A549 (cell line): ENCODE measurements at regions not wholly inside any gene's neighbourhood (a gene's known extent, or its start where the extent isn't known, plus 50 kb on each side); places are given as distances from the start of the nearest gene placed in this dataset.
A peak's percentile ranks its signal among the peaks of the same experiment; 100 is the strongest.

Source experiments
- ATAC-seq, 2 experiments: fragments of 200-7000 bp in 1 of 2; fragments of >200 bp in 1 of 2; cut with Nextera tagmentation in 1 of 2; cut with Tn5 transposase in 1 of 2; 3 replicates each; pipeline versions ENCODE4 v1.8.0 to v1.9.1; 2018 to 2020; ENCODE audit warnings: mild to moderate bottlenecking in 1 of 2, moderate library complexity in 1 of 2
- CTCF ChIA-PET: fragments of 300-600 bp; sonication (Branson Sonifier 250); formaldehyde crosslinking; extraction: SDS; loops from one replicate; lab custom pipeline; 2021; ENCODE audit warnings: antibody characterized with exemption, inconsistent platforms; lab: Yijun Ruan, JAX
- POLR2A ChIA-PET: fragments of 350-600 bp; formaldehyde crosslinking; extraction: SDS; loops from one replicate; lab custom pipeline; 2021; ENCODE audit warnings: antibody characterized with exemption, inconsistent platforms; lab: Yijun Ruan, JAX
- DNase-seq, 2 experiments: peaks; one replicate each; pipeline versions ENCODE4 v3.0.0 to v3.0.0-alpha.2; 2011 to 2016; ENCODE audit warnings: low read depth in 1 of 2, low spot score in 1 of 2
- FAIRE-seq: peaks from 2 replicates; lab custom pipeline; 2011; peaks lifted over from hg19 to GRCh38; lab: Jason Lieb, UNC
- H3K27ac ChIP-seq, 2 experiments: fragments of >200 bp; sonication (Bioruptor Twin); formaldehyde crosslinking; 3 replicates each; pipeline ENCODE4 v1.5.1; 2016 to 2017
- H3K4me1 ChIP-seq: fragments of >200 bp; sonication (Bioruptor Twin); formaldehyde crosslinking; 3 replicates; pipeline ENCODE4 v1.6.1; 2016
- H3K4me2 ChIP-seq: fragments of >200 bp; sonication (Bioruptor Twin); formaldehyde crosslinking; 3 replicates; pipeline ENCODE4 v1.6.1; 2016
- H3K4me3 ChIP-seq: fragments of >200 bp; sonication (Bioruptor Twin); formaldehyde crosslinking; 3 replicates; pipeline ENCODE4 v1.5.1; 2016
- H3K9me3 ChIP-seq: fragments of >200 bp; sonication (Bioruptor Twin); formaldehyde crosslinking; 3 replicates; pipeline ENCODE4 v1.6.1; 2016
- ATOH8 ChIP-seq: fragments of 250-450 bp; sonication (Bioruptor Pico); IDR thresholded peaks from 2 replicates; pipeline ENCODE4 v1.5.0; 2020; ENCODE audit warnings: low read depth, mild to moderate bottlenecking, moderate library complexity
- CEBPB ChIP-seq, 2 experiments: fragments of >200 bp in 1 of 2; sonication (Bioruptor Twin) in 1 of 2; formaldehyde crosslinking in 1 of 2; IDR thresholded peaks; 2 replicates each; pipeline ENCODE4 v1.6.1; 2012 to 2016
- CHD2 ChIP-seq: fragments of 150-350 bp; IDR thresholded peaks from 2 replicates; pipeline ENCODE4 v1.6.1; 2014; ENCODE audit warnings: low read length; ENCODE audit not compliant: partially characterized antibody
- EHF ChIP-seq: fragments of 250-450 bp; sonication (Bioruptor Pico); IDR thresholded peaks from 2 replicates; pipeline ENCODE4 v1.5.0; 2020; ENCODE audit warnings: mild to moderate bottlenecking
- EHMT2 ChIP-seq: fragments of 200-600 bp; sonication (generic); IDR thresholded peaks from 2 replicates; pipeline ENCODE4 v1.6.1; 2016; ENCODE audit warnings: antibody characterized with exemption, low read depth, mild to moderate bottlenecking, moderate library complexity
- FOSB ChIP-seq: fragments of 250-450 bp; sonication (Bioruptor Pico); IDR thresholded peaks from 2 replicates; pipeline ENCODE4 v1.5.0; 2020; ENCODE audit warnings: mild to moderate bottlenecking, moderate library complexity
- FOSL2 ChIP-seq, 2 experiments: fragments of 450-650 bp in 1 of 2; fragments of >200 bp in 1 of 2; sonication (Bioruptor Twin) in 1 of 2; formaldehyde crosslinking; IDR thresholded peaks; 2 replicates each; pipeline versions ENCODE4 v1.5.0 to v1.6.1; 2016 to 2020; ENCODE audit warnings: mild to moderate bottlenecking in 1 of 2, moderate library complexity in 1 of 2
- FOXS1 ChIP-seq: fragments of 250-450 bp; sonication (Bioruptor Pico); IDR thresholded peaks from 2 replicates; pipeline ENCODE4 v1.5.0; 2020; ENCODE audit warnings: mild to moderate bottlenecking, moderate library complexity
- GATA3 ChIP-seq: IDR thresholded peaks from 2 replicates; pipeline ENCODE4 v1.6.1; 2012; ENCODE audit warnings: borderline replicate concordance
- HMGXB4 ChIP-seq: fragments of 250-450 bp; sonication (Bioruptor Pico); IDR thresholded peaks from 2 replicates; pipeline ENCODE4 v1.5.0; 2021; ENCODE audit warnings: mild to moderate bottlenecking, moderate library complexity, borderline replicate concordance
- HOXA7 ChIP-seq: fragments of 250-450 bp; sonication (Bioruptor Pico); IDR thresholded peaks from 2 replicates; pipeline ENCODE4 v1.5.0; 2020; ENCODE audit warnings: mild to moderate bottlenecking, moderate library complexity
- HOXB5 ChIP-seq: fragments of 250-450 bp; sonication (Bioruptor Pico); IDR thresholded peaks from 2 replicates; pipeline ENCODE4 v1.5.0; 2020; ENCODE audit warnings: mild to moderate bottlenecking, moderate library complexity
- JUNB ChIP-seq: fragments of >200 bp; sonication (Bioruptor Twin); formaldehyde crosslinking; IDR thresholded peaks from 2 replicates; pipeline ENCODE4 v1.6.1; 2016
- KDM1A ChIP-seq: fragments of 200-600 bp; sonication (generic); IDR thresholded peaks from 2 replicates; pipeline ENCODE4 v1.6.1; 2016; ENCODE audit warnings: low read depth, mild to moderate bottlenecking
- MAFK ChIP-seq: fragments of 450-650 bp; IDR thresholded peaks from 2 replicates; pipeline ENCODE4 v1.6.1; 2014; ENCODE audit not compliant: partially characterized antibody
- MAX ChIP-seq: IDR thresholded peaks from 2 replicates; pipeline ENCODE4 v1.6.1; 2012
- NFE2L2 ChIP-seq: fragments of 150-350 bp; conservative IDR thresholded peaks from 2 replicates; pipeline ENCODE4 v1.6.1; 2014; ENCODE audit warnings: low read length
- POLR2A ChIP-seq: IDR thresholded peaks from 2 replicates; pipeline ENCODE4 v1.6.1; 2012; ENCODE audit warnings: mild to moderate bottlenecking, low read length
- RARB ChIP-seq: fragments of 250-450 bp; sonication (Bioruptor Pico); IDR thresholded peaks from 2 replicates; pipeline ENCODE4 v1.8.0; 2021; ENCODE audit warnings: mild to moderate bottlenecking, moderate library complexity
- RCOR1 ChIP-seq: fragments of 150-350 bp; IDR thresholded peaks from 2 replicates; pipeline ENCODE4 v1.6.1; 2014; ENCODE audit warnings: antibody characterized with exemption, low read length, low read depth
- TFCP2L1 ChIP-seq: fragments of 250-450 bp; sonication (Bioruptor Pico); IDR thresholded peaks from 2 replicates; pipeline ENCODE4 v1.5.0; 2021; ENCODE audit warnings: mild to moderate bottlenecking
- USF2 ChIP-seq: fragments of 450-650 bp; IDR thresholded peaks from 2 replicates; pipeline ENCODE4 v1.6.1; 2014; ENCODE audit warnings: antibody characterized with exemption
- ZC3H11A ChIP-seq: fragments of 450-650 bp; IDR thresholded peaks from 2 replicates; pipeline ENCODE4 v1.6.1; 2014; ENCODE audit warnings: antibody characterized with exemption, mild to moderate bottlenecking
- ZFP36 ChIP-seq: fragments of 450-650 bp; IDR thresholded peaks from 2 replicates; pipeline ENCODE4 v1.6.1; 2014; ENCODE audit warnings: borderline replicate concordance; ENCODE audit not compliant: partially characterized antibody
- WGBS: methylation state at CpG from one replicate; pipeline ENCODE4 v1.1.6; 2017; ENCODE audit errors: missing lambda C conversion rate; 5-methylcytosine and 5-hydroxymethylcytosine counted together

- no peak for ATAC-seq
- no peak for TF ChIP-seq RARB (CRISPR knock-in tag)
- no peak for TF ChIP-seq FOXS1 (CRISPR knock-in tag)
- TF ChIP-seq USF2: no peak
- no peak for TF ChIP-seq HMGXB4 (CRISPR knock-in tag)
- TF ChIP-seq MAX: no peak
- no peak for TF ChIP-seq CHD2
- no peak for TF ChIP-seq ZC3H11A
- no peak for TF ChIP-seq EHMT2
- no peak for TF ChIP-seq POLR2A
- no peak for TF ChIP-seq NFE2L2
- TF ChIP-seq GATA3: no peak
- TF ChIP-seq HOXB5 (CRISPR knock-in tag): no peak
- no peak for TF ChIP-seq JUNB
- no peak for TF ChIP-seq EHF (CRISPR knock-in tag)
- TF ChIP-seq, all 56 proteins: peak for 0
- 66% methylated on average over 2 of the region's 2 CpGs for WGBS
- Histone ChIP-seq H3K27ac (no peak overlapping the region), H3K4me3 (no peak overlapping the region), H3K4me1 (no peaks in the 10 kb centered on the region), H3K4me2 (no peak overlapping the region), H3K9me3 (0 out of 3 replicates have a peak, but pooled peaks cover 3% of the 10 kb centered on the region)
- ChIA-PET CTCF (no interaction called here), POLR2A (no interaction called here)
- FAIRE-seq: no peak
- DNase-seq: no peak
These were observed 111.2 kb upstream of the SNX19 start for GRCh38 chr11:131027491-131027890.

- Histone ChIP-seq H3K4me3 (no peak overlapping the region), H3K9me3 (0 out of 3 replicates have a peak, but pooled peaks cover 3% of the 10 kb centered on the region), H3K4me2 (peak overlapping the region; percentile 41; the same call in 1 of the 3 replicates), H3K27ac (peak overlapping the region in 1 of 2 experiments; percentile 45; a peak in 1 of 6 replicates), H3K4me1 (no peaks in the 10 kb centered on the region)
- peak; percentile 7 to 55 for DNase-seq
- no peak for FAIRE-seq
- WGBS: 8% methylated on average over 5 of the region's 5 CpGs
- CTCF ChIA-PET: interaction anchor here (1.0 kb wide), 1 partner anchor 31 kb away, joined by 5 read pairs; no protein-coding TSS in a partner anchor
- TF ChIP-seq NFE2L2 (peak; percentile 83), MAFK (peak; percentile 90), HOXA7 (no peak), FOSL2 (IDR thresholded peaks at IDR 0.05) (no peak), FOSL2 (CRISPR knock-in tag; IDR thresholded peaks at IDR 0.05) (peak; percentile 29; the same call in 1 of the 2 replicates)
- ATAC-seq: peak; percentile 76 to 84
- POLR2A ChIA-PET: no interaction called here
These were observed 116.9 kb upstream of the SNX19 start for GRCh38 chr11:131033151-131033651.

- 51% methylated on average over 5 of the region's 5 CpGs for WGBS
- no peak for DNase-seq
- POLR2A ChIA-PET: no interaction called here
- FAIRE-seq: no peak
- H3K27ac ChIP-seq: no peak overlapping the region
- TF ChIP-seq ATOH8 (CRISPR knock-in tag) (no peak), ZFP36 (no peak), FOSB (CRISPR knock-in tag) (no peak), CEBPB (IDR thresholded peaks at IDR 0.05) (no peak), MAFK (no peak), RCOR1 (no peak), TFCP2L1 (CRISPR knock-in tag) (no peak), USF2 (no peak), KDM1A (no peak)
- TF ChIP-seq, all 56 proteins: peak for 0
- Histone ChIP-seq H3K4me1 (no peaks in the 10 kb centered on the region), H3K9me3 (no peaks in the 10 kb centered on the region), H3K4me2 (no peak overlapping the region), H3K4me3 (no peak overlapping the region)
- CTCF ChIA-PET: interaction anchor here (0.5 kb wide), 1 partner anchor 14 kb away, joined by 3 read pairs; no protein-coding TSS in a partner anchor
- ATAC-seq: no peak
These were observed 120.2 kb upstream of the SNX19 start for GRCh38 chr11:131036514-131036913.
